GM18517 (cell line): ENCODE measurements at regions not wholly inside any gene's neighbourhood (a gene's known extent, or its start where the extent isn't known, plus 50 kb on each side); places are given as distances from the start of the nearest gene placed in this dataset.

ENCODE experiments used
- ATAC-seq: cut with Tn5 transposase; IDR thresholded peaks from one replicate; pipeline ENCODE4 v1.9.1; 2021; ENCODE audit warnings: mild to moderate bottlenecking, moderate library complexity; ENCODE audit not compliant: unreplicated experiment

DNA sequence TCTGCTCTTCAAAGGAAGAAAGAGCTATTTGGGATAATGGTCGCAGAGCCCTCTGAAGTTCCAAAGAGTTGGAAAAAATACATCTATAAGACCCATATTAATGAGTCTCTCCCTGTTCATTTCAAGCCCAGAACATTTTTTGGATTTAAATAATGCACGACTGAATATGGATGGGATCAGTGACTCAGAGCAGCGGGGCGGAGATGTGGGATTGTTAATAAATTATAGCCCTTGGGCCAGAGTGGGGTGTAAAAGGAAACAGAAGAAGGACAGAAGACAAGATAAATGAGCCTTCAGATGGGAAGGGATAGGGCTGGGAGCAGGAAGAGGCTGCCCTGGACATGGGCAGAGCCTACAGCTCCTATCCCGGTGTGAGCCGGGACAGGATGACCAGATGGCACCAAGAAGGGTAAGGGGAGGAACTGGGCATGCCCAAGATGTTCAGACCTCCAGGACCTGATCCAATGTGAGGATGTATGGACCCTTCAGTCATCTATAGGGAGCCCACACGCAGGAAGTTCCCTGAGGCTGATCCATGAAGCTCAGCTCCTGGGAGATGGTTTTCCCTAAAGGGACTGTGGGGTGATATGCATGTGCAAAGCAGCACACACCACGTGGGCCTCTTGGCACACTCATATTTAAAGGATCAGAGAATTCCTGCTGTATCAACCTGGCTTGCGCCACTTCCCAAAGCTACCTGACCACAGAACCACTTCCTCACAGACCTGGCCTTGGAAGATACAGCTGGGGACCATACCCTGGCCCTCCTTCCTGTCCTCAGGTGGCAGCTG is 96.1 kb upstream of the PLXNA4 start:
- no peak for ATAC-seq

DNA sequence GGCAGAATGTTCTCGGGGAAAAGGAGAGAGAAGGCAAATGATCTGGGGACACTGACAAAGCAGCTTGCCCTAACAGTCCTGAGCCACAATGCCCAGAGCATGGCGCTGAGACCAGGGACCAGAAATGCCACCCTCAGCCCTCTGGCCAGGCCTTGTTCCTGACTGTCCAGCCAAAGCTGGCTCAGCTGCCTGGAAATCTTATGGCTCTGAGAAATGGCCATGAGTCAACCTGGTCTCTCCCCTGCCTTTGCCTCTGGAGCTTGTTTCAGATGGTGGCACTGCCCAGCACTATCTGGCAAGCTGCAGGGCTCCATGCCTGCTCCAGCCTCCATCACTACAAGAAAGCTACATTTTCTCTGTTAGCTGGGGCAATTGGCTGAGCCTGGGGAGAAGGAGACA is 90.5 kb upstream of the PLXNA4 start:
- ATAC-seq = no peak

DNA sequence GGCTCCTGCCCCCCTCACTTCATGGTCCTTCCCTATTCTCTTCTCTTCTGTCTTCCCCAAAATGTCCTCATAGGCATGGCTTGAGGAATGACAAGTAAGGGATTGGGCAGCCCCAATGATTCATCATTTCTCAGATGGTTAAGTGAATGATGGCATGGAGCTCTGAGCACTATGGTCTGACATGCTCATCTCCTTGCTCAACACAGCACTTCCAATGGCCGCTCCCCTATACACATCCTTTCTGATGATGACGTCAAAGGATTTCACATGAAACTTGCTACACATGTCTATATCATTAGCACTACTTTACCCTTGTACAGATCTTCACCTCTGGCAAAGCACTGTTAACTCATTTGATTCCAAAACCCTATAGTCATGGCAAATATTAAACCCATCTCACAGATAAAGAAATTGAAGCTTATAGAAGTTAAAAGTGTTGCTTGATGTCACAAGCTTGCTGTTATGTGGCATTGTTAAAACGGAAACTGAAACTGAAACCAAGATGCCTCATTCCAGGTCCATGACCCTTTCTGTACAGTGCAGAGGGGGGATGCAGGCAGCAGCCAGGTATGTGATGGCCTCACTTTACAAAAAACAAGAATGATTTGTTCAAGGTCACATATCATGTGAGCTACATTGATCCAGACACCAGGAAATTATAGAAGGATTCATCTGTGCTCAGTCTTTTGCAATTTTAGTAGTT is 90.0 kb upstream of the PLXNA4 start:
- no peak for ATAC-seq

DNA sequence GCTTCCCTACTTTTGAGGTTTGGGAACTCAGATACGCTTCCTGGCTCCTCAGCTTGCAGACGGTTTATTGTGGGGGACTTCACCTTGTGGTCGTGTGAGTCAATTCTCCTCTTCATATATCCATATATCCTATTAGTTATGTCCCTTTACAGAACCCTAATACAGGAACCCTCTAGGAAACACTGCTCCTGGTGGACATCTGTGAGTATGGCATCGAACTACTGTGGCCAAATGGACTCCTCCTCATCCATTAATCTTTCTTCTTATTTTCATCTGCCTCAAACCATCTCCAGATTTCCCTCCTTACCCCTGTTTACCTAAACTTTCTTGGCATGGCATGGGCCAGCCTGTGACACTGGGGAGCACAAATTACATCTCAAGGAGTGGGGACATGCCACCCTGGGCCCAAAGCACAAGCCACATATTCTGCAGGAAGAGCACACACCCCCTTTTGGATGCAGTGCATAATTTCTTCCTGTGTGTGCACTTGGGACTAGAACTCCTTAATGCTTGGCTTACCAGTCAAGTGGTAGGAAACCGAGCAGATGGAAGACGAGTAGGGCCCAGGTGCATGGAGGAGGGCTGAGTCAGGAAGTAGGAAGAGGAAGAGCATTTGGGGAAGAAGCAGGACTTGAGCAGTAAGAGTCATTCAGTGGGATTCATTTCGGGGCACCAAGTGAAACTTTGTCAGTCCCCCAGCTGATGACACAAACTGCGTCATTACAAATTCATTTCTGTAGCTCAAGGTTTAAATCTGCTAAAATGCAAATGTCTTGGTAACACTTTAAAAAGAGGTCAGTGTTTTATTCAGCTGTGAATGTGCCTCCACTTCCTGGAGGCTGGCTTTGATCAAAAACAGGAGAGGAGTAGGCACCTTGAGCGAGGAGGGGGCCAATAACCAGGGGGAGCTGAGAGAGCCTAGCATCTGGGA is 80.8 kb upstream of the PLXNA4 start:
- ATAC-seq = no peak

DNA sequence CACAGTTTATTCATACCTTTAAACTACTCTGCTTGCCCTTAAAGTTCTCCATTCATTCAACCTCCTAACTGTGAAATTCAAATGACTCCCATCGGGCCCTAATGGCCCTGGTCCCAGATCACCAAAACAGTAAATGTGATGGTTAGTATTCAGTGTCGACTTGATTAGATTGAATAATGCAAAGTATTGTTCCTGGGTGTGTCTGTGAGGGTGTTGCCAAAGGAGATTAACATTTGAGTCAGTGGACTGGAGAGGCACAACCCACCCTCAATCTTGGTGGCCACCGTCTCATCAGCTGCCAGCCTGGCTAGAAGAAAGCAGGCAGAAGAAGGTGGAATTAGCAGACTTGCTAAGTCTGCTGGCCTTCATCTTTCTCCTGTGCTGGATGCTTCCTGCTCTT is 80.1 kb upstream of the PLXNA4 start:
- no peak for ATAC-seq

DNA sequence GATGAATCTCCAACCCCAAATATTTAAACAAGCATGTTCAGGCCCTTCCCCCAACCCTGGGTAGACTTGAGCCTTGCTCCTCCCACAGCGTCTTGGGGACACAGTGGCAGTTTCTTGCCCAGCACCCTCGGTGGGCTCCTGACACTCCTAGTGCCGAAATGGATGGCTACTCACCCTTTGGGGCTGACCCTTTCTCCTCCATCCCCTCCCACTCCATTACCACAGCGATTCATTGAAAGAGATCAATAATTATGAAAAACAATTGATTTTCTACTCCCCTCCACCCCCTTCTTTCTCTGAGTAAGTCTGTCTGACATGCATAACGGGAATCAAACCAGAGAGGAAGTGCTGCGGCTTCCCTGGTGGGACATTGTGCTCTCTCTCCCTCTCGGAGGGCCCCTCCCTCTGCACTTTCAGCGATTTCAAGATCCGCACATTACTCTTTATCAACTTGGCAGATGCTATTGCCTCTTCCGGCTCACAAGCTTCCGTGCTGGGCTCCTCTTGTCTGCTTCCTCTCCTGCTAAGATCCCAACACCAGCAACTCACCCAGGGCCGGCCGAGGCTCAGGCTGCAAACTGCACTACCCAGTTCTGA is 79.0 kb upstream of the PLXNA4 start:
- no peak for ATAC-seq

DNA sequence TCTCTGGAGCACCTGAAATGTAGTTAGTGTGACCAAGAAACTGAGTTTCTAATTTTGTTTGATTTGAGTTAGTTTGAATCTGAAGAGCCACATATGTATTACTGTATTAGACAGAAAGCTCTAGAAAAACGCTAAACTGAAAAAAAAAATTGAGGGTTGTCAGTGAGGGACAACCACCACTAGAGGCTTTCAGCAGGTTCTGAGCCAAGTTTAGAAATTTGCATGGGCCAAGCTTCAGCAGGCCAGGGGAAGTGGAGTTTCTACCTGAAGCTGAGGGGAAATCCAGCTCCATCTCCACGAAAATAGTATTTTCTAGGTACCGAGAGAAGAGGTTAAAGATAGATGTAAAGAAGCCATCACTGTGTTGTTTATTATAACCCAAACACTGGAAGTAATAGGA is 77.9 kb upstream of the PLXNA4 start:
- peak; percentile 58 for ATAC-seq

DNA sequence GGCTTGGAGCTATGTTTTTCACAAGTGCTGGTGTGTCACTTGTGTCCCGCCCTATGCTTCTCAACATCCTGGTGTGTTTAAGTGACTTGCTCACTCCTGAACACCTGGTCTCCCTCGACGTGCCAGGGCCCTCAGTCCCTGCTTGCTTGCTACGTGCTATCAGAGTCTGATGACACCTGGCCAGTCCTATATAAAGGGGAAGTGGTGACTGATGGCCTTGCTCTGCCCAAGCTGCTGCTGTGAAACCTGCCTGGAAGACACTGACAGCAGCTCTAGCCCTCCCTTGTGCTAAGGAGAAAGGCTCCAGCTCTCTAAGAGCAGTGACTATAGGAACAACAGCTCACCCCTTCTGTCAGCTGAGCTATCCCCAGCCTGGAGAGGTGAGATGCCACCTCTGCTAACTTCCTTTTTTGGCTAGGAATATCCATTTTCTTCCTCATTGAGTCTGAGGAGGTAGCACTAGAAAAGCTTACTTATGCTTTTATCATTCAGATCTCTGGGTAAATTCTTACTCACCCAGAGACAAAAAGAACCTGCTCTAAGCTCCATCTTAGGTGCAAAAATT is 77.2 kb upstream of the PLXNA4 start:
- no peak for ATAC-seq

DNA sequence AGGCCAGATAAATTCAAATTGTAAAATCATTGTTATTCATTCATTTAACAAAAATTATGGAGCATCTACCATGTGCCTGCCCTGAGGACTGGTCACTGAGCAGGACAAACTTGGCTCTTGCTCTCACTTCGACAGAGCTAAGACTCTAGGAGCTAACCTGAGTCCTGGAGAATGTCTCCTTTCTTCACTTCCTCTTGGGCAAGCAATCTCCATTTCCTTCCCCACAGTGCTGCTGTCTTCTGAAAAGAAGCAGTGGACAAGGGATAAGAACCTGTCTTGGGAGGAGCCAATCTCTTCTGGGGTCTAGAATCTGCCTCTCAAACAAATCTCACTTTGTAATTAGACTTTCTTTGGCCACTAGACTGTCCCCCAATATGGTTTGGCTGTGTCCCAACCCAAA is 76.2 kb upstream of the PLXNA4 start:
- ATAC-seq = no peak

DNA sequence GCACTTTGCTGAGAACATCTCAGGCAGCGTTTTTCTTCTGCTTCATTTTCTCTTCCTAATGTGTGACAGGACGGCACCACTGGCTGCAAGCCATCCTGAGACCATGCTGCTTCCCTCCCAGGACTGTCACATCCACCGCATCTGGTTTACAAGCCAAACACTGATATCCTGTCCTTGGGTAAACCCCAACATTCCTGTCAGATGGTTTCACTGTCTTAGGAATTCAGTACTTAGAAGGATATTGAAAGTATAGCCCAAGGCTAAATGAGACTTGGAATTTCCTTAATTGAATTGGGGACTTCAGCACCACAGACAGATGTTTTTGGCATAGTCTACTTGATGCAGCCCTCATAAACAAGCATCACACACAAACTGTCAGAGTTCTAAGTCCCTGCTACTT is 74.2 kb upstream of the PLXNA4 start:
- no peak for ATAC-seq

DNA sequence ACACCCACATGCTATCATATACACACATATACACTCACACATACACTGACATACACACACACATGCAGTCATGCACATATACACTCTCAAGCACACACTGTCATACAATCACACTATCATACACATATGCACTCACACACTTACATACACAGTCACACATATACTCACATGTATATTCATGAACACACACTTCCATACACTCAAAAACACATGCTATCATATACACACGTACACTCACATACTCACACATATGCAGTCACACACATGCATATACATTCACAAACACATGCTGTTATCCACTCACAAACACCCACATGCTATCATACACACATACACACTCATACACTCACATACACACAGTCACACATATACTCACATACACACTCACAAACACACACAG is 71.0 kb upstream of the PLXNA4 start:
- no peak for ATAC-seq

DNA sequence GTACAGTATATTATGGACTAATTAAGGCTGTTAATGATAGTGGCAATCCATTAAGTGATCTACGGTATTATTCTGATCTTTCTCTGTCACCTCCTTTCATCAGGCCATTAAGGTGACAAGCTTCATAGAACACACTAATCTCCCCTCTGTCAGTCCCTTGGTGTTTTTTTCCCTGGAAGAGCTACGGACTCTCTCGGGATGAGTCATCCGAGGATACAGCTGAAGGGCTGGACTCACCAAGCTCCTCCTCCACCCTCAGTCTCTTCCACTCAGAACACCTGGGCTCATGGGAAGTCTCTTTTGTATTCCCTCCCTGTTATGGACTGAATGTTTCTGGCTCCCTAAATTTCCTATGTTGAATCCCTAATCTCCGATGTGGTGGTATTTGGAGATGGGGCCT is 69.8 kb upstream of the PLXNA4 start:
- no peak for ATAC-seq

DNA sequence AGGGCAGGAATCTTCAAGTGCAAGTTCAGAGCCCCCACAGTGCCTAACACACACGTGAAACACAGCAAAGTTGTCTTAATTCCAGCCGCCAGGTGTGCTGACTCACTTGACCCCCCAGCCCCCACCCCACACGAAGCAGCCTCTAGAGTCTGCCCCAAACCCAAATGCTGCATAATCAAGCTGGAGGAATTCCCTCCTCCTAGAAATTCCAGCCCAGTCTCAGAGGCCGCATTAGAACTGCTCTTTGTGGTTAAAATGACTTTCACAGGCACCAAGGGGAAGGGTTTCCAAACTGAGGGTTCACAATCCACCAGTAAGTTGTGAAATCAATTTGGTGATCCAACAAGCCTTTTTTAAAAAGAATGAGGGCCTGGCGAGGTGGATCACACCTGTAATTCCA is 67.0 kb upstream of the PLXNA4 start:
- no peak for ATAC-seq

DNA sequence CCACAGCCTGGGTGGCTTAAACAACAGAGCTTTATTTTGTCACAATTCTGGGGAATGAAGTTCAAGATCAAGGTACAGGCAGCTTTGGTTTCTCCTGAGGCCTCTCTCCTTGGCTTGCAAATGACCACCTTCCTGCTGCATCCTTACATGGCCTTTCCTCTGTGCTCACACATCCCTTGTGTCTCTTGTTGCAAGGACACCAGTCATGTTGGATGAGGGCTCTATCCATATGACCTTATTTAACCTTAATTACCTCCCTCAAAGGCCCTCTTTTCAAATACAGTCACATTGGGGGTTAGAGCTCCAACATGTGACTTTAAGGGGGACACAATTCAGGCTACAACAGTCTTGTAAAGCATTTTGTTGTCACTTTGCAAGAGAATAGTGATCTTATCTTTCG is 65.0 kb upstream of the PLXNA4 start:
- no peak for ATAC-seq

DNA sequence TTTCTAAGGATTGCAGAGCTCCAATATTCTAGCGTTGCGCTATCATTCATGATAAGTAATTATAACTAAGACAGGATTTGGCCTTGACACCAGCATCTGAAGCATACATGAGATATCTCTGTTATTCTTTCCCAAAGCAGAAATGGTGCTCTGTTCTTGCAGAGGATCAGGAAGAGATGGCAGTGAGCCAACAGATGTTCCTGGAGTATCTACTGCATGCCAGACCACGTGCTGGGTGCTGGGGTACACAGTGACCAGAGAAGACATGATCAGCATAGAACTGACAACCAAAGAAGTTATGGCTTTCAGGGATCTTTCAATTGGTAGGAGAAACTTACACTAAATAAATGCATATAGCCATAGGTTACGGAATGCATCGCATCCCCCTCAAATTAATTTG is 63.7 kb upstream of the PLXNA4 start:
- ATAC-seq = no peak

DNA sequence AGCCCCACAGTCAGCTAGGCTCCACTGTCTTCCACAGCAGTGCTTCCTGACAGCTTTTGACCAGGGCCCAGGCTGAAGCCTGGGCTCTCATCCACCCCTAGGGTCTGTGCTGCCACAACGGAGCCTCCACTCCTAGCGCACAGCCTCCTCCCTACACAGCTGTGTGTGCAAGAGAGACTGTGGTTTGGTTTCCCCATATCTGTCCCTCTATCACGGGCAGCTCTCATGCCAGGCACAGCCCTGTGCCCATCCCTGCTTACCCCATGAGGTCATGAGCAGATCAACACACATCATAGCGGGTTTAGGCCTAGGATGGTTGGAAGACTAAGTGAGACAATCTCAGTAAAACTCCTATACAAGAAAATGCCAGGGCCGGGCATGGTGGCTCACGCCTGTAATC is 61.7 kb upstream of the PLXNA4 start:
- ATAC-seq = no peak

DNA sequence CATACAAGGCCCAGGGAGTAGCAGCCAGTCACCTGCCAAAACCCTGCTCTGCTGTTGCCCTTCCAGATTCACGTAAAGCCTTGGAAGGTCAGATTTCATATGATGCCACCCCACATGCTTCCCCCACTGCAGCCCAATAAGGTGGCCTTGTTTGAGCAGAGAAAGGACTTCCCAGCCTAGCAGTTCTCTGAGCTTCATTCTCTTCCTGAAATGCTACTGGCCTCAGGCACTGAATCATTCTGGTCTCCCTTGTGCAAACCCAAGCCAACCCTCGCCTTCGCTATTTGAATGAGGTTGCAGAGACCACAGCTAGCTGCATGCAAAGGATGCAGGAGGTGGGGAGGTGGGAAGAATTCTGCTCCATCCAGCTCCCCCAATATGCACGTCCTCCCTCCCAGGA is 60.3 kb upstream of the PLXNA4 start:
- ATAC-seq = no peak

DNA sequence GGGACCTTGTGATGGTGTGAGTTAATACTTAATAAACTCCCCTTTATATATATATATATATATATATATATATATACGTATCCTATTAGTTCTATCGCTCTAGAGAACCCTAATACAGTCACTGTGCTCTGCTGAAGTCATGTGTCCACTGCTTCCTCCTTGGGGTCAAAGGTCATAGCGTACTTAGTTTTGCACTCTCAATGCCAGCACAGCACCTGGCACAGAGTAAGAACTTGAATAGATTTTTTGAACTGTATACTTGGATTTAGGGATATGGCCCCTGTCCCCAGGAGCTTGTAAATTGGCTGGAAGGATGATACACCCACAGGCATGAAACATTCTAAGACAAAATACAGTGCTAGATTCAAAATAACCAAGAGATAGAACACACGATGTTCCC is 58.9 kb upstream of the PLXNA4 start:
- no peak for ATAC-seq

DNA sequence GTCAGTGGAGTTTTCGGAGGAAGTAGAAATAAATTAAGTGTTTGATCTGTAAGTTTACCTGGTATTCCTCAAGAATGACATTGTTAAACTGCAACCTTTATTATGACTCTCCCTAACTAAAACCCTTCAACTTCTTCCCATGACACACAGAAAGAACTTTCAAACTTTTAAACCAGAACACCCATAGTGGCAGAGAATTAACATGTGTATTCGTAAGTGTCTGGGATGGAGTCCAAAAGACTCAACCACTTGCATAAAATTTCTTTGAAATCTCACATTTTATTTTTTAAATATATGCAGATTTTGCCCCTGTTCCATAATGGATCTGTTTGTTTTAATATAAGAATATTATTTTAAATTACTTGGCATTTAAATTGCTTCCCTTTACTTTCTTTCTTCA is 54.6 kb upstream of the PLXNA4 start:
- no peak for ATAC-seq
